GM12864 (cell line): ENCODE measurements at regions not wholly inside any gene's neighbourhood (a gene's known extent, or its start where the extent isn't known, plus 50 kb on each side); places are given as distances from the start of the nearest gene placed in this dataset.

ENCODE experiments used
- DNase-seq: peaks from one replicate; pipeline ENCODE4 v3.0.0-alpha.2; 2011; ENCODE audit warnings: low read depth
- H3K4me3 ChIP-seq: 2 replicates; pipeline ENCODE4 v1.5.1; 2011; ENCODE audit warnings: mild to moderate bottlenecking, low read depth, low read length, control low read depth
- CTCF ChIP-seq: IDR thresholded peaks from 2 replicates; pipeline ENCODE4 v1.5.1; 2011; ENCODE audit warnings: low read depth, mild to moderate bottlenecking, moderate library complexity, low read length, control low read depth, inconsistent platforms; ENCODE audit errors: missing control alignments

GRCh38 chr16:6375465-6376075 is 957.1 kb upstream of the RBFOX1 start:
- no peak overlapping the region for H3K4me3 ChIP-seq
- no peak for DNase-seq
- no peak for TF ChIP-seq CTCF

GRCh38 chr16:6374821-6375220 is 957.8 kb upstream of the RBFOX1 start:
- no peak for TF ChIP-seq CTCF
- H3K4me3 ChIP-seq, result no peak overlapping the region
- DNase-seq, result no peak

GRCh38 chr16:6364846-6365245 is 967.8 kb upstream of the RBFOX1 start:
- H3K4me3 ChIP-seq, result no peak overlapping the region
- DNase-seq, result no peak
- TF ChIP-seq CTCF, result no peak

- H3K4me3 ChIP-seq, result no peak overlapping the region
- DNase-seq, result no peak
- TF ChIP-seq CTCF, result no peak
Observed at GRCh38 chr16:6363896-6364607, 968.6 kb upstream of the RBFOX1 start.

GRCh38 chr16:6363396-6363795 is 969.2 kb upstream of the RBFOX1 start:
- TF ChIP-seq CTCF, result no peak
- H3K4me3 ChIP-seq, result no peak overlapping the region

GRCh38 chr16:6362321-6362720 is 970.3 kb upstream of the RBFOX1 start:
- no peak for TF ChIP-seq CTCF
- no peak for DNase-seq
- H3K4me3 ChIP-seq, result no peak overlapping the region

More at GRCh38 chr16:6363396-6363795, 969.2 kb upstream of the RBFOX1 start:
- no peak for DNase-seq

- no peak overlapping the region for H3K4me3 ChIP-seq
- no peak for TF ChIP-seq CTCF
- no peak for DNase-seq
Observed at GRCh38 chr16:6360641-6361040, 972.0 kb upstream of the RBFOX1 start.
